Endothelial cell of hepatic sinusoid (primary cell): ENCODE measurements at regions not wholly inside any gene's neighbourhood (a gene's known extent, or its start where the extent isn't known, plus 50 kb on each side); places are given as distances from the start of the nearest gene placed in this dataset.
"Not testable (repeated sequence)": the region's sequence is repeated elsewhere in the genome, so short reads cannot be mapped to it uniquely, and the experiment has no call there.

ENCODE experiments used
- in situ Hi-C: cut with HindIII; loops from 2 replicates; pipeline ENCODE4 v1.10.0; 2017; ENCODE audit warnings: low sequenced_read_pairs

DNA sequence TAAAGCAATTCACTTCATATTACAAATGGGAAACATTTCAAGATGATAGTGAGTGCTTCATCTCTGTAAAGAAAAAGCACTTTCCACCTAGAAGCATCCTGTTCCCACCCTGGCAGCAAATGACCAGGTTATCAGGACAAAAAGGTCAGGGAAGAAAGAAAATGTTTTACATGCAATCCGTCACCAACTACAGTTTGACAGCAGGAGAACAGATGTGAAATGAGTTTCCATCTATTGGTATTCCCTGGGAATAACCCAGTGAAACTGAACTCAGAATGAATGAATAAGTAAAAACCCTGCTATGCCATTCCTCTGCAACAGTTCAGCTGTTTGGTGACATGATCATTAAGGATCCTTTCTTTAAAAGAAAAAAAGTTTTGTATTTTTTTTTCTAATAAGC is 67.6 kb downstream of the HTR1A start:
- in situ Hi-C loops, result no loop called here

DNA sequence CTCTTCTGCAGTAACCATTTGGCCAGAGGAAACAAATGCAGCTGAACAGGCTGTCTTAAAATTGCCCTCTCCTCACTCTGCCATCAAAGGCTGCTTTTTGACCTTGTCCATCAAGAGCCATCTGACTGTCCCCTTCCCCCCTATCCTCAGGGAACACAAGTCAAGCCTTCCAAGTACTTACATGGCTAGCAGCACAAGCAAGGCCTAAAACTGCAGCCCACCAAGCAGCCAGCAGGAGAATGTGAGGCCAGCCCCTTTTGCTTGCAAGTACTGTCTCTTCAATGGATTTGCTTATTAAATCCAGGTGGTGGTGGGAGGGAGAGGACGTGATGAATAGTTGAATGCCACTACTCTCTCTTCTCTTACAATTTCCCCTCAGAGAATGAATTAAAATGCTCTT is 83.5 kb downstream of the HTR1A start:
- in situ Hi-C loops, result no loop called here

DNA sequence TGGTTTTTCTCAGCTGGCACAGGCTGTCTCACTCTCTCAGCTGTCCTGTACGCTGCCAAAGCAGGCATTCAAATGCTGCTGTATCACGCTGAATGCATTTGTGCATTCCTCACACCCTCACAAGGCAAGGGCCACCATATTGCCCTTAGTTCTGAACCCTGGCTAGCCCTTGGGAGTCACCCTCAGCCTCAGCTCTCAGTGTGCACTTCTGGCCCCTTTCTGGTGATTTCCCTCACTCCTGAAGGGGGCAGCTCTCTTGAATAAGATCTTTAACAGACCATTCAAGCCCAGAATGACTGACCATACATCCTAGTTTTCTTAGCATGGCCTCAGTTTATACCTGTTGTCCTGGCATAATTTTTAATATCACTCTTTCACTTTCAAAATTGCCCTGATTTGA is 84.3 kb downstream of the HTR1A start:
- in situ Hi-C loops, result no loop called here

DNA sequence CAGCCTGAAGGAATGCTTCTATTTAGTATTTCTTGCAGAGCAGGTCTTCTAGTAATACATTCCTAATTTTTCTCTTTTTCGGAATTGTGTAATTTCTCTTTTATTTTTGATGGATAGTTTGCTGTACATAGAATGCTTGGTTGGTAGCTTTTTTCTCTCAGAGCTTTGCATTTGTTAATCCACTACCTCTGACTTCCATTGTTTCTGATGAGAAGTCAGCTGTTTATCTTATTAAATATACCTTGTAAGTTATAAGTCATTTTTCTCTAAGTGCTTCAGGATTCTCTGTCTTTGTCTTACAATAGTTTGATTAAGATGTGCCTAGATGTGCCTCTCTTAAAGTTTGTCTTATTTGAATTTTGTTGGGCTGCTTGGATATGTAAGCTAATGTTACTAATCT is 101.9 kb downstream of the HTR1A start:
- in situ Hi-C loops, result no loop called here

DNA sequence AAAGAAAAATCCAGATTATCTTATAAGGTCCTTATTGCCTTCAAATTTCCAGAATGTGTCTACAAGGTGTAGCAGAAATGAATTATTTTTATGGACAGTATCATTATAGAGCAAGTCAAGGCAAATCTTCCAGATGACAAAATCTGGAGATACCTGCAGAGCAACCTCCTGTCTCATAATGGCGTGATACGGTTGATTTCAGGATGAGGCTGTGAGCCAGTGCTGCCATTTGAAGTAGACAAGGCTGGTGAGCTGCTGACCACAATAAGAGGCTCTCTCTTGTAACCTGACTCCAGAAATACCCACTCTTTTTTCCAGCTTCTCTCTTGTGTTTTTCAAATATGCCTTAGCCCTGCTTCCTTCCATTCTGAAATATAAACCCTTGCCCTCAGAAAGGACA is 108.2 kb downstream of the HTR1A start:
- in situ Hi-C loops, result no loop called here

DNA sequence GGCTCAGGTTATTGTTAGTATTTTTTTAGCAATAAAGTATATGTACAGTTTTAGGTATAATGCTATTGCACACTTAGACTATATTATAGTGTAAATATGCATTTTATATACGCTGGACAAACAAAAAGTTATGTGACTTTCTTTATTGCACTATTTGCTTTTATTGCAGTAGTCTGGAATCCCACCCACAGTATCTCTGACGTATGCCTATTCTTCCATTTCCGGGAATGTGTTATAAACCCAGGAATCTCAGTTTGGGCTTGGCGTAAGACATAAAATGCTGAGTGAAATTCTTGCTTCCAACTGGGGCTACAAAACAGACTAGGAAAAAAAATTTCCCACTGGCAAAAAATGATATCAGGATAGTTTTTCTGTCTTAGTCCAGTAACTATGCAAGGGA is 119.1 kb downstream of the HTR1A start:
- in situ Hi-C loops, result no loop called here

DNA sequence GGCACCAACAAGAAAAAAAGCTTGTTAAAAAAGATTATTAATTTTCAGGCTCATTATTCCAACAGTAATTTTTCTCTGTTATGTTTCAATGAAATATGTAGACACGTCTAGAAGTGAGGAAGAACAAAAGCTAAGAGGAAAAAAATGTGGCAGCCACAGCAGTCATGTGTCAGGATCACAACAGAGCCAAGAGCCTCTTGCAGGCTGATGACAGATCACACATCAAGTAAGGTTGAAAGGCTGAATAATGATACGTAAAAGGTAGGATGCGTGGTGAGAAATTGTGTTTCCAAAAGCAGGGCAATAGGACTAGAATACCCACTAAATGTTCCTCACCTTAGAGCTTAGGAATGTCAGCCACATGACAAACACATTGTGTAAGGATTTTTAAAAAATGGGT is 124.8 kb downstream of the HTR1A start:
- in situ Hi-C loops, result no loop called here

DNA sequence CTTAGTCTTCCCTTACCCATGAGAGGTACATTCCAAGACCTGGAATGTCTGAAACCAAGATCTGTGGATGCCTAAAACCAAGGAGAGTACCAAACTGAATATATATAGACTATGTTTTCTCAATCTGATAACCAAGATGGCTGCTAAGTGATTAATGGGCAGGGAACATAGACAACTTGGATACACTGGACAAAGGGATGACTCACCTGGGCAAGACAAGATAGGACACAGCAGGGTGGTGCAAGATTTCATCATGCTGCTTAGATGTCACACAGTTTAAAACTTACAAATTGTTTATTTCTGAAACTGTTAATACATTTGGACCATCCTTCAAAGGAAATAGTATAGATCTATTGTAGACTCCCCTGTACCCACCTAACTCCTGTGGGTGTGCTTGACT is 130.9 kb downstream of the HTR1A start:
- in situ Hi-C loops, result no loop called here

DNA sequence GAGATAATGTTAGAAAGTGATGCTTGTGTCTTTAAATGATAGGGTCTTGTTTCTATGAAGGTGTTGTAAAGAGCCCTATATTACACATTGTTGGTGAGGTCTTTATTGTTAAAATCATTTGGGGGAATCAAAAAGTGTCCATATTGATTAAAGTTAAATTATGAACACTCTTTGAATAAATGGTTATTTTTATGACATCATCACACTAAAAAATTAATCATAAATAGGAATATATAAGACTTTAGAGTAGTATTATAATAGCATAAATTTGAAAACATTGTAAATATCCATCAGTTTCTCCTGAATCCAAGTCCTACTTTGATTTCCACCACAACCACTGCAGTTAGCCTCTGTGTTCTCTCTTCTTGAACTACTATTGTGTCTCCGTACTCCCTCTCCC is 136.3 kb downstream of the HTR1A start:
- in situ Hi-C loops, result no loop called here

DNA sequence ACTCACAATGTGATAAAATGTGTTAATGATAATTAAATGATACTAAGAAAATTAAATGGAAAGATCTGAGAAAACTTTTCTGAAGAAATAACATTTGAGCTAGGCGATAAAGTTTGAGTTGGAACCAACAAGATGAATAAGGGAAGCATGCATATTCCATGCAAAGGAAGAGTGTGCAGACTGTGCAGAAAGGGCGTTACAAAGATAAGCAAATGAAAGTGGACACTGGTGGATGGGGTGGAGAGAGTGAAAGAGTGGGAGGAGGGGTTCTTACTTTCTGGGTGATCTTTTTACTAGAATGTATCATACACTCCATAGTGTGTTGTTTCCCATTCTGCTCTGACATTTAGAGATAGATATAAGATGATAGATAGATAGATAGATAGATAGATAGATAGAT is 138.7 kb downstream of the HTR1A start:
- in situ Hi-C loops, result no loop called here

DNA sequence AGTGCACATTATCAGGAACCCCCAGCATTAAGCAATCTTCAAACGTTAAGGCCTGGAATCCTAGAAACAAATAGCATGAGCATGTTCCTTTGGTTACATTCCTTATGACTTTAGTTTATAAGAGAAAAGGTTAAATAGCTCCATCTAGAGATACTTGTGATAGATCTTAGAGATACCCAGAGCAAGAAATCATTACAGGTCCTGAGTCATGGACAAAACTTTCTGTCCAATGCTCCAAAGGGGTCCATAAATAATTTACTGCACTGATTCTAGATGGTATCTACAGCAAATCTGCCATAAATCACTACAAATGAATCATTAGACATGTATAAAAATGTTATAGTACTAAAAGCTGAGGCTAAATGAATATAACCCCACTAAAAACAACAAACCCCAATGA is 139.6 kb downstream of the HTR1A start:
- in situ Hi-C loops, result no loop called here

DNA sequence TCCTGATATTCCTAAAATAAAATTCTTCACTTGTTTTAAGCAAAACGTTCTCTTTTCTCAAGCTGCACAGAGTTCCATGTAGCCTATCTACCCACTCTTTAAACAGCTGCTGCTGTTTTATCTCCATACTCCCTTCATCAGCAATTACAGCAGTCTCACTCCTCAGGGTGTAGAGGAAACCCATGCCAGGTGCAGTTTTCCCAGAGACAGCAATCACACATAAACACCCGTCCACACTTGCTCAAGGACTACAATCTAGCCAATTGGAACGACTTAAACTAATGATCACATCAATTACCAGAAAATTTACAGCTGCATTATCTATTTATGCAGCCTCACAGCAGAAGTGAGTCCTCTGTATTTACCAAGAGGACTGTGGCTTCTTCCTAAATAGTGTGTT is 141.7 kb downstream of the HTR1A start:
- in situ Hi-C loops, result no loop called here

DNA sequence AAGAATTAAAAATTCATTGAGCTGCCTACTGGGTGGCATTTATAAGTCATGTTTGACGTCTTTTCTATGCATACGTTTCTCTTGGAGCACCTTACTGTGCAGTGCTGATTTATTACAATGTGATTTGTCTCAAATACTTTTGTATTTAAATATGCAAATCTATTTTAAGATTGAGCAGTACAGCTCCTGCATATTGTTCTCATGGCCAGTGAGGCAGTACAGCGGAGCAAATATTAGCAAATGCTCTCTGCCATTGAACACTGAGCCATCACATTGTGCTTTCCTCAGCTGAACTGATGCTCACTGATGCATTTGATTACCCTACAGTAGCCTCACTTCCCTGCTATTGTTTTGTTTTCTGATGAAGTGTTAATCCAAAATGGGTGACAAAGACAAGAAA is 149.6 kb downstream of the HTR1A start:
- in situ Hi-C loops, result no loop called here

DNA sequence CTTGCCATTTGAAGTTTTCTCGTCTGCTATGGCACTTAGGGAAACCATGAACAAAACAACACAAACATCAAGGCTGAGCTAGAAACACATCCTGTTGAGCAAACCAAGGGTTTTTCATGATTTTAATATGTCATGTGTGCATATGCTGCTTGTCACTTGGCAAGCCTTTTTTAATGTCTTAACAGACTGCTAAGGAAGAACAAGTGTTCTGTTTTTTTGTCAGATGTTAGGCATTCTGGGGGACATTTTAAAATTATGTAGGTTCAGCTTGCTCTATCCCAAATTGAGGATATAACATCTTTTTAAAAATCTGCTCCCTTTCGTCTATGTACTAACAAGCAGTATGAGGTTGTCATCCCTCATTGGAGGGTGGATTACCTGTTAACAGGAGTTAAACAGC is 150.3 kb downstream of the HTR1A start:
- in situ Hi-C loops, result no loop called here

DNA sequence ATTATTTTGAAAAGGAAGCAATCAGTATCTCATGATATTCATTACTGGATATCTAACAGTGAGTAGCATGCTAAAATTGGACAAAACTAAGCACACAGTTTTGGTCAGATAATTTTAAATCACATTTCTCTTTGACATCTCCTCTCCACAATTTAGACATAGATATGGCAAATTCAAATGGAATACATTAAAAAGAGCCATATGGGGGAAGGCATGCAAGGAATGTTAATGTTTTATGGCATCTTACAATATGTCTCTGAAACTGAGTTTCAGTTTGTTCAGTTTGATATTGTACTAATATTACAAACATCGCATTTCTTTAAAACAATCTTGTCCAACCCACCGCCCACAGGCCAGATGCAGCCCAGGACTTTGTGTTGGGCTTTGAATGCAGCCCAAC is 151.0 kb downstream of the HTR1A start:
- in situ Hi-C loops, result no loop called here

DNA sequence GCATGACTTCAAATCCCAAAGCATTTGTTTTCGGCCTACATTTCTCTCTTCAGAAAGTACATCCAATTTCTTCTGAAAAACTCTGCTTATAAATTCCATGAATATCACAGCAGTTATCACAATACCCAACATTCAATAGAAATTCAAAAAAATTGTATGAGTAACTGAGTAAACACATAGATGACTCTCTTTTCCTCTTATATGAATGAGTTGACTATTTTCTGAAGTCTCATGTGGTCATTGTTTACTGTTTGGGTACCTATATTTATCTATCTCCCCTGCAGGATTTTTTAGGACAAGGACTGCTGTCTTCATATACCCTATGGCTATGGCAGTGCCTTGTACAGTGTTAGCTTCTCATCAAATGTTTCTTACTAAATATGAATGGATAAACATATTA is 157.1 kb downstream of the HTR1A start:
- in situ Hi-C loops, result no loop called here

DNA sequence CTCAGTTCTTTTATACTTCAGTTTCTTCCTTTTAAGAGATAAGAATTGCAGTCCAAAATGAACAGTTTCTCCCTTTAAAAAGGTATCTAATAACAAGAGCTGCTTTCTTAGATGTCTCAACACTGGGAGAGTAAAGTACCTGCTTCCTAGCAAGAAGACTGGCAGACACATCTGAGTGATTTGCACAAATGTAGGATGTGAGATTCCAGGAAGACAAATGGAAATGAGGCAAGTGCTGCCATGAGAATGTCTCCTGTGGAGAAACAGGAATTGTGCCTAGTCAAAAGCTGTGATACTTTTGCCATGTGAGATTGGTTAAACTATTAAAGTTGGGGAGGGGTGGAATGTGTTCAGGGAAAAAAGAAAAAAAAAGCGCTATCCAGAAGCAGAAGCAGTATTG is 159.1 kb downstream of the HTR1A start:
- in situ Hi-C loops, result no loop called here

DNA sequence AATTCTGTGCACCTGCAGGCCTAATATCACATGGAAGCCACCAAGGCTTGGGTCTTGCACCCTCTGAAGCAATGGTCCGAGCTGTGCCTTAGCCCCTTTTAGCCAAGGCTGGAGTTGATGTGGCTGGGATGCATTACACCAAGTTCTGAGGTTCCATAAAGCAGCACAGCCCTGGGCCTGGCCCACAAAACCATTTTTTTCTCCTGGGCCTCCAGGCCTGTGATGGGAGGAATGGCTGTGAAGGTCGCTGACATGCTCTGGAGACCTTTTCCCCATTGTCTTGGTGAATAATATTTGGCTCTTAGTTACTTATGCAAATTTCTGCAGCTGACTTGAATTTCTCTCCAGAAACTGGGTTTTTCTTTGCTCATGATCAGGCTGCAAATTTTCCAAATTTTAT is 167.3 kb downstream of the HTR1A start:
- in situ Hi-C loops, result no loop called here

DNA sequence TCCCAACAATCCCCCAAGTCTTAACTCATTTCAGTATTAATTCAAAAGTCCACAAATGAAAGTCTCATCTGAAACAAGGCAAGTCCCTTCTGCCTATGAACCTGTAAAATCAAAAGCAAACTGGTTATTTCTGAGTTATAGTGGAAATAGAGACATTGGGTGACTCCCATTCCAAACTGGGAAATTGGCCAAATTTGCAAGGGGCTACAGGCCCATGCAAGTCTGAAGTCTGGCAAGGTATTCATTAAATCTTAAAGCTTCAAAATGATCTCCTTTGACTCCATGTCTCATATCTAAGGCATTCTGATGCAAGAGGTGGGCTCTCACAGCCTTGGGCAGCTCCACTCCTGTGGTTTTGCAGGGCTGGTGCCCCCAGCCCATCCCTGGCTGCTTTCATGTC is 167.9 kb downstream of the HTR1A start:
- in situ Hi-C loops, result no loop called here

DNA sequence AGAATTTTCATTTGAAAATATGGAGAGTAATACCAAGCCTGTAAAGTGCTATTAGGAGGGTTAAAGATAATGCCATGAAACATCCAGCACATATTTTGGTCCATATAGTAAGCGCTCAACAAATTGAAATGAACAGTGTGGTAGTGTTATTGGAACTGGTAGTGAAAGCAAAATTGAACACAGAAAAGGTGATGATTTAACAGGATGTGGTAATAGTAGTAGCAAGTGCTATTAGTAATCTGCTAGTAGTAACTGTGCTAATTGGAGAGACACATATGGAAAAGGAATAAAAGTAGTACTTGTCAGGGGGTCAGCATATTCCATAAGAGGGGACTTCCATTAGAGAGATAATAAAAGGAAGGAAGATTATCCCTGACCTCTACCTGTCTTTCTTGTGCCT is 187.3 kb downstream of the HTR1A start:
- in situ Hi-C loops, result no loop called here

DNA sequence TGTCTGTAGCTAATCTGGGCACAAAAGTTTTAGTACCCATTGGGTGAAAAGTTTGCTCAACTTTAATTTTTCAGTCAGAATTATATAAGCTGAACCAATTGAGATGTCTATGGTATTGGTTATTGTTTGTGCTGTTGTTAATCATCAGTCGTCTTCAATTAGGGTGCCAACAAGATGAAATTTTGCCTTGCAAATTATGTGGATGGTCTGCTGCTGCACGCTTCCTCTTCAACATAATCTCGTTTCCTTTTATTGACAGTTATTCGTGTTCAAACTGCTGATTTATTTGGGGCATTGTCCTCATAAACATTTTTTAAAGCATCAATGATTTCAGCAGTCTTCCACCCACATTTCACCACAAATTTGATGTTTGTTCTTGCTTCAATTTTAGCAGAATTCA is 194.0 kb downstream of the HTR1A start:
- in situ Hi-C loops, result no loop called here

DNA sequence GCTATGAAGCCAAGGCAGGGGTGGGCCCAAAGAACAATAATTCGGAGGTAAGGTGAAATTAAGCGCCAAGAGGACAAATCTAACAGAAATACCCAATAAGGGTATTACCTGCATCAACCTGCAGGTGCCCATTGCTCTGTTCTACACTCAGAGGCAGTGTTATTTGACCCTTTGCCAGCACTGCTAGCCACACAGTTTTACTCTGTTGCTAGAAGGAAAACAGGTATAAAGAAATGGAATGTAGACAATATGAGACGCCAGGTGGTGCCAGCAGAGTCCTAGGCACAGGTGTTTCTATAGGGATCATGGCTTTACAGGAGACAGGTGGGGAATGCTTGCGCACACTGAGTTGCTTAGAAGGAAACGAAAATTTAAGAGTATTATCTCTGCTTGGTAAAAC is 201.3 kb downstream of the HTR1A start:
- in situ Hi-C loops, result no loop called here

DNA sequence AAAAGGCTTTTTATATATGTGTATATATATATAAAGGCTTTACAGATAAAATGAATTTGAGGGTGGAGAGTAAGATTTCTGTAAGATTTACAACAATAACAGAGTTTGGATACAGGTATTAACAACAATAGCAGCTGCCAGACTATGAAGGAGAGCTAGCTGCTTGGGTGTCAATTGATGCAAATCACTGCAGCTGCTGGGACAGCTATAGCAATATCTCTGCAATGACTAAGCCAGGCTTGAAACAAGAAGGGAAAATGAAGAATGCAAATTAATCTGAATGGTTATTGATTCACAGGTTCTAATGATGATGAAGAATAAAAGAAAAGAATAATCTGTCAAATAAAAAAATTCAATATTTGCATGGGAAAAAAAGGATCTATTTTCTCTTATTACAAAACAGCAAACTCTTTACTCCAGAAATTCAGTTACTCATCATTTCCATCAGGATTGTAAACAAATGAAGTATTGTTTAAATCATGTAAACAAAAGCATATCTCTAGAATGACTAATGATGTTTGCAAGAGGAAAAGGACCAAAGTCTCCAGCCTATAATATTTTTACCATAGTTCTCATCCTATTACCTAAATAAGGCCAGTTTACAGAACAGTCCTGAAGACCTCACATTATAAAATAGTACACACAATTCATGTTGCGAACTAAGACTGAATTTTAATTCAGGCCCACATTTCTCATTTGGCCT is 219.0 kb downstream of the HTR1A start:
- in situ Hi-C loops, result no loop called here

DNA sequence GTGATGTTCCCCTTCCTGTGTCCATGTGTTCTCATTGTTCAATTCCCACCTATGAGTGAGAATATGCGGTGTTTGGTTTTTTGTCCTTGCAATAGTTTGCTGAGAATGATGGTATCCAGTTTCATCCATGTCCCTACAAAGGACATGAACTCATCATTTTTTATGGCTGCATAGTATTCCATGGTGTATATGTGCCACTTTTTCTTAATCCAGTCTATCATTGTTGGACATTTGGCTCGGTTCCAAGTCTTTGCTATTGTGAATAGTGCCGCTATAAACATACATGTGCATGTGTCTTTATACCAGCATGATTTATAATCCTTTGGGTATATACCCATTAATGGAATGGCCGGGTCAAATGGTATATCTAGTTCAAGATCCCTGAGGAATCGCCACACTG is 229.4 kb downstream of the HTR1A start:
- in situ Hi-C loops, result not testable (repeated sequence)
